SK-N-SH (cell line): ENCODE measurements at regions not wholly inside any gene's neighbourhood (a gene's known extent, or its start where the extent isn't known, plus 50 kb on each side); places are given as distances from the start of the nearest gene placed in this dataset.
A peak's percentile ranks its signal among the peaks of the same experiment; 100 is the strongest.

Source experiments
- CTCF ChIA-PET: fragments of 300-600, 350-600 bp; formaldehyde crosslinking; extraction: SDS; loops from one replicate; lab custom pipeline; 2021; lab: Yijun Ruan, JAX
- POLR2A ChIA-PET: fragments of 350-600 bp; sonication (Branson Sonifier 250); formaldehyde crosslinking; extraction: SDS; loops from one replicate; lab custom pipeline; 2020; ENCODE audit warnings: antibody characterized with exemption, inconsistent platforms; lab: Yijun Ruan, JAX
- DNase-seq: peaks from one replicate; pipeline ENCODE4 v3.0.0; 2012
- H2AFZ ChIP-seq: fragments of 200-600 bp; sonication (generic); 2 replicates; pipeline ENCODE4 v1.8.1; 2016; ENCODE audit warnings: antibody characterized with exemption, mild to moderate bottlenecking, low read depth
- H3F3A ChIP-seq: fragments of 200-600 bp; sonication (generic); replicated peaks from 2 replicates; pipeline ENCODE3; 2016; ENCODE audit warnings: antibody characterized with exemption, mild to moderate bottlenecking; ENCODE audit not compliant: insufficient read depth
- H3K27ac ChIP-seq, 2 experiments: fragments of 200-500 bp in 1 of 2; fragments of 200-600 bp in 1 of 2; sonication (Bioruptor generic) in 1 of 2; sonication (generic), shearing (Covaris generic) in 1 of 2; 2 replicates each; pipeline versions ENCODE4 v1.5.1 to v1.6.1; 2014 to 2016; ENCODE audit warnings: low read depth in 2 of 2, inconsistent platforms in 1 of 2, low read length in 1 of 2, mild to moderate bottlenecking in 1 of 2, mixed read lengths in 1 of 2
- H3K27me3 ChIP-seq: fragments of 200-600 bp; sonication (generic), shearing (Covaris generic); 2 replicates; pipeline ENCODE4 v1.6.1; 2016; ENCODE audit warnings: mixed run types; ENCODE audit not compliant: insufficient read depth
- H3K36me3 ChIP-seq, 2 experiments: fragments of 200-500 bp in 1 of 2; fragments of 200-600 bp in 1 of 2; sonication (Bioruptor generic) in 1 of 2; sonication (generic) in 1 of 2; replicated peaks in 1 of 2; 2 replicates each; pipeline versions ENCODE3 to v1.5.1; 2014 to 2016; ENCODE audit warnings: low read length in 1 of 2, mild to moderate bottlenecking in 1 of 2; ENCODE audit not compliant: insufficient read depth in 2 of 2, control insufficient read depth in 1 of 2
- H3K4me1 ChIP-seq, 2 experiments: fragments of 200-500 bp in 1 of 2; fragments of 200-600 bp in 1 of 2; sonication (Bioruptor generic) in 1 of 2; sonication (generic), shearing (Covaris generic) in 1 of 2; 2 replicates each; pipeline versions ENCODE4 v1.5.1 to v1.6.1; 2014 to 2016; ENCODE audit warnings: low read depth in 1 of 2, low read length in 1 of 2, mixed run types in 1 of 2; ENCODE audit not compliant: insufficient read depth in 2 of 2, control insufficient read depth in 1 of 2
- H3K4me2 ChIP-seq: fragments of 200-600 bp; sonication (generic), shearing (Covaris generic); 2 replicates; pipeline ENCODE4 v1.6.1; 2017; ENCODE audit warnings: mixed run types
- H3K4me3 ChIP-seq, 2 experiments: fragments of 200-500 bp in 1 of 2; fragments of 200-600 bp in 1 of 2; sonication (Bioruptor generic) in 1 of 2; sonication (generic), shearing (Covaris generic) in 1 of 2; 2 replicates each; pipeline versions ENCODE4 v1.5.1 to v1.8.1; 2014 to 2016; ENCODE audit warnings: low read depth in 2 of 2, inconsistent platforms in 1 of 2, low read length in 1 of 2, mild to moderate bottlenecking in 1 of 2, mixed read lengths in 1 of 2, moderate library complexity in 1 of 2
- H3K79me2 ChIP-seq: fragments of 200-600 bp; sonication (generic); 2 replicates; pipeline ENCODE4 v1.8.1; 2017; ENCODE audit warnings: mild to moderate bottlenecking; ENCODE audit not compliant: insufficient read depth
- H3K9ac ChIP-seq: fragments of 200-600 bp; sonication (generic); 2 replicates; pipeline ENCODE4 v1.6.1; 2017; ENCODE audit warnings: mixed run types
- H3K9me2 ChIP-seq: fragments of 200-600 bp; sonication (generic); 2 replicates; pipeline ENCODE4 v1.6.1; 2017; ENCODE audit warnings: mixed run types
- H3K9me3 ChIP-seq: fragments of 200-600 bp; sonication (generic); 2 replicates; pipeline ENCODE4 v1.6.1; 2017; ENCODE audit warnings: mixed run types, mild to moderate bottlenecking, moderate library complexity
- H4K20me1 ChIP-seq: fragments of 200-600 bp; sonication (generic); 2 replicates; pipeline ENCODE4 v1.6.1; 2017; ENCODE audit warnings: mild to moderate bottlenecking, mixed run types; ENCODE audit not compliant: insufficient read depth
- CTCF ChIP-seq: fragments of 200-600 bp; sonication (generic); IDR thresholded peaks from 2 replicates; pipeline ENCODE4 v1.6.1; 2017; ENCODE audit warnings: antibody characterized with exemption, mild to moderate bottlenecking, moderate library complexity
- FOXJ3 ChIP-seq: sonication (generic); formaldehyde crosslinking; IDR thresholded peaks from 2 replicates; pipeline ENCODE4 v1.5.1; 2020; ENCODE audit warnings: mild to moderate bottlenecking, missing genetic modification reagents
- GATA2 ChIP-seq: sonication (generic); formaldehyde crosslinking; IDR thresholded peaks from 2 replicates; pipeline ENCODE4 v1.5.0; 2020; ENCODE audit warnings: mild to moderate bottlenecking, missing genetic modification reagents
- JUND ChIP-seq: IDR thresholded peaks from 2 replicates; pipeline ENCODE4 v1.4.0; 2012
- MAX ChIP-seq: IDR thresholded peaks from 2 replicates; pipeline ENCODE4 v1.4.0; 2012; ENCODE audit warnings: low read depth
- MEF2A ChIP-seq: IDR thresholded peaks from 2 replicates; pipeline ENCODE4 v1.4.0; 2012; ENCODE audit warnings: low read depth, borderline replicate concordance
- RAD21 ChIP-seq: IDR thresholded peaks from 2 replicates; pipeline ENCODE4 v1.6.1; 2012; ENCODE audit warnings: mild to moderate bottlenecking, low read length
- RCOR1 ChIP-seq: fragments of 150-350 bp; IDR thresholded peaks from 2 replicates; pipeline ENCODE4 v1.6.1; 2017; ENCODE audit warnings: antibody characterized with exemption, low read length
- REST ChIP-seq: IDR thresholded peaks from 2 replicates; pipeline ENCODE4 v1.6.1; 2012; ENCODE audit warnings: mild to moderate bottlenecking, low read depth, low read length, moderate library complexity
- TAF1 ChIP-seq: IDR thresholded peaks from 2 replicates; pipeline ENCODE4 v1.6.1; 2012; ENCODE audit warnings: low read depth, mild to moderate bottlenecking, low read length, moderate library complexity, borderline replicate concordance
- YY1 ChIP-seq: IDR thresholded peaks from 2 replicates; pipeline ENCODE4 v1.4.0; 2012; ENCODE audit warnings: low read depth, mild to moderate bottlenecking
- WGBS: methylation state at CpG from one replicate; pipeline ENCODE4 v1.1.6; 2017; ENCODE audit warnings: low lambda C conversion rate; 5-methylcytosine and 5-hydroxymethylcytosine counted together

GRCh38 chr7:67393903-67394302, 397.3 kb downstream of the TYW1 start (continued):
- TF ChIP-seq REST (no peak), RCOR1 (no peak), JUND (no peak)

- Histone ChIP-seq H3K9ac (no peak overlapping the region), H2AFZ (no peak overlapping the region)
- TF ChIP-seq TAF1: no peak
- no peak for TF ChIP-seq YY1
- no peak for TF ChIP-seq RAD21
- peak; percentile 16; the same call in 1 of the 2 replicates for TF ChIP-seq FOXJ3 (CRISPR knock-in tag)
- TF ChIP-seq, all 33 proteins: peak for 1
- peak; percentile 68 for DNase-seq
- no peaks in the 10 kb centered on the region for H3K9me2 ChIP-seq
- H3K9me3 ChIP-seq: no peaks in the 10 kb centered on the region
- WGBS: 27% methylated on average over 6 of the region's 7 CpGs
- no peaks in the 10 kb centered on the region for H3K79me2 ChIP-seq
- H3K27ac ChIP-seq: 0 out of 4 replicates have a peak overlapping the region, but pooled peaks of 1 of the 2 experiments have one; percentile 9
- no peak overlapping the region for H3K4me2 ChIP-seq
- CTCF ChIA-PET: interaction anchor here (1.0 to 2.5 kb wide), 5 partner anchors 9 to 86 kb away, joined by 3 to 12 read pairs (median 6); no protein-coding TSS in a partner anchor
- POLR2A ChIA-PET: no interaction called here
- H4K20me1 ChIP-seq: no peaks in the 10 kb centered on the region
- H3K4me1 ChIP-seq: peaks cover 0 to 4% of the 10 kb centered on the region in 2 experiments; a peak in 1 of 4 replicates
- H3K4me3 ChIP-seq: no peak overlapping the region
- H3F3A ChIP-seq: no peaks in the 10 kb centered on the region
- H3K36me3 ChIP-seq: no peaks in the 10 kb centered on the region
- no peaks in the 10 kb centered on the region for H3K27me3 ChIP-seq
Measured at GRCh38 chr7:67398916-67399315, 402.3 kb downstream of the TYW1 start.

- CTCF ChIA-PET: interaction anchor here (2.8 kb wide), 1 partner anchor 24 kb away, joined by 13 read pairs; no protein-coding TSS in a partner anchor
- Histone ChIP-seq H3K4me3 (no peak overlapping the region), H3K9me2 (no peaks in the 10 kb centered on the region), H2AFZ (no peak overlapping the region), H3K9me3 (no peaks in the 10 kb centered on the region), H4K20me1 (no peaks in the 10 kb centered on the region), H3K36me3 (no peaks in the 10 kb centered on the region), H3K27me3 (no peaks in the 10 kb centered on the region), H3K4me1 (peaks cover 0 to 4% of the 10 kb centered on the region in 2 experiments; a peak in 1 of 4 replicates), H3K4me2 (no peak overlapping the region), H3F3A (no peaks in the 10 kb centered on the region), H3K79me2 (no peaks in the 10 kb centered on the region), H3K27ac (no peak overlapping the region), H3K9ac (no peak overlapping the region)
- WGBS: 8% methylated on average over 3 of the region's 3 CpGs
- POLR2A ChIA-PET: no interaction called here
- peak; percentile 36 for TF ChIP-seq GATA2 (CRISPR knock-in tag)
- TF ChIP-seq MAX: no peak
- no peak for TF ChIP-seq MEF2A
- TF ChIP-seq YY1: no peak
- no peak for TF ChIP-seq FOXJ3 (CRISPR knock-in tag)
- TF ChIP-seq CTCF: no peak
- no peak for TF ChIP-seq RAD21
- no peak for DNase-seq
Measured at GRCh38 chr7:67401492-67401891, 404.9 kb downstream of the TYW1 start.
